SK-N-MC (cell line): ENCODE measurements at regions not wholly inside any gene's neighbourhood (a gene's known extent, or its start where the extent isn't known, plus 50 kb on each side); places are given as distances from the start of the nearest gene placed in this dataset.

Experiments used
- DNase-seq: peaks from one replicate; pipeline ENCODE4 v3.0.0-alpha.2; 2011; ENCODE audit warnings: low read depth, low spot score
- H3K27ac ChIP-seq: fragments of 200-600 bp; sonication (generic); 2 replicates; pipeline ENCODE4 v1.5.1; 2016; ENCODE audit warnings: mixed run types
- H3K36me3 ChIP-seq: fragments of 200-600 bp; sonication (generic); 2 replicates; pipeline ENCODE4 v1.6.1; 2017; ENCODE audit warnings: antibody characterized with exemption, low read length, mixed read lengths; ENCODE audit not compliant: insufficient read depth
- H3K4me3 ChIP-seq: fragments of 200-600 bp; sonication (generic); 2 replicates; pipeline ENCODE4 v1.5.1; 2016
- H3K9ac ChIP-seq: fragments of 200-600 bp; sonication (generic); 2 replicates; pipeline ENCODE4 v1.8.0; 2017; ENCODE audit warnings: mixed run types, mixed read lengths; ENCODE audit not compliant: insufficient read length
- H3K9me3 ChIP-seq: fragments of 200-600 bp; sonication (generic); 2 replicates; pipeline ENCODE4 v1.6.1; 2017; ENCODE audit warnings: low read depth, mild to moderate bottlenecking, antibody characterized with exemption, low read length, moderate library complexity, mixed read lengths
- EZH2 ChIP-seq: fragments of 200-600 bp; sonication (generic); IDR thresholded peaks from one replicate; pipeline ENCODE4 v1.6.1; 2017; ENCODE audit warnings: antibody characterized with exemption
- FOXP2 ChIP-seq: optimal IDR thresholded peaks from 2 replicates; pipeline ENCODE3; 2011; ENCODE audit warnings: mild to moderate bottlenecking, moderate library complexity; ENCODE audit not compliant: insufficient read depth; ENCODE audit errors: extremely low read length, control extremely low read depth
- POLR2AphosphoS5 ChIP-seq: IDR thresholded peaks from 2 replicates; pipeline ENCODE4 v1.6.1; 2012; ENCODE audit warnings: mild to moderate bottlenecking, low read depth, low read length, borderline replicate concordance

- no peak overlapping the region for H3K4me3 ChIP-seq
- H3K27ac ChIP-seq, result no peak overlapping the region
- no peaks in the 10 kb centered on the region for H3K36me3 ChIP-seq
- H3K9me3 ChIP-seq, result no peaks in the 10 kb centered on the region
- no peak for TF ChIP-seq EZH2
- TF ChIP-seq FOXP2, result no peak
- TF ChIP-seq POLR2AphosphoS5, result no peak
- no peak overlapping the region for H3K9ac ChIP-seq
- DNase-seq, result no peak
These were observed 79.7 kb downstream of the BUD13 start for GRCh38 chr11:116693102-116693570.

DNA sequence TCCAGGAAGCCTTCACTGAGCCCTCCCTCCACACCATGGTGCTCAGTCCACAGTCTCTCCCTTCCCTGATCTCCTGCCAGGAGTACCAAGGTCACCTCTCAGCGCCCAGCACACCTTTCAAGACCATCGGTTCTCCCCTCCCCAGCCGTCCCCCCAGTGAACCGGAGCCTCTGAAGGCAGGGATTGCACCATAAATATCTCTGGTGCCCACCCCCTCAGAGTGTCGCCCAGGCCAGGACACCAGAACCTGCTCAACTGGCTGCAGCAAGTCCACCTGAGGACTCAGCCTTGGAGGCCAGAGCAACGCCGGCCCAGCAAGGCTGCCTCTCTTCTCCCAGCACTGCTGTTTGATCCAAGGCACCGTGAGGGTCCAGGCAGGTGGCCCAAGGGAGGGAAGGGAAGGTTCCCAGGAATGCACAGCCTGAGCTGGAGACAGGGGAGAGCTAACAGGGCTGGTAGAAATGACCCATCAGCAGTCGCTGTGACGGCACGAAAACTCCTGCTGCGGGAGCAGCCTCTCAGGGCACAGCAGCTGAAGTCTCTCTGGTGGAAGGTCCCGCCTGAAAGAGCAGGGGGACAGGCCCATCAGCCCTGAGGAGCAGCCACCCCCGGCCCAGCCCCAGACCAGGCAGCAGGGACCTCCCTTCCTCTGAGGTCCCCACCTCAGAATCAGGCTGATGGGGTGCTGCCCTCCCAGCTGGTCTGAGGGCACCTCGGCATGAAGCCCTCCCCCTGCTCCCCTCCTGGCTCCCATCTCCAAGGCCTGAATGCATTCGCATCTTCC is 80.3 kb downstream of the BUD13 start:
- Histone ChIP-seq H3K9me3 (no peaks in the 10 kb centered on the region), H3K4me3 (no peak overlapping the region), H3K27ac (no peak overlapping the region), H3K9ac (no peak overlapping the region), H3K36me3 (no peaks in the 10 kb centered on the region)
- no peak for DNase-seq
- TF ChIP-seq POLR2AphosphoS5 (no peak), EZH2 (no peak), FOXP2 (no peak)

GRCh38 chr11:116691771-116692177 is 81.0 kb downstream of the BUD13 start:
- Histone ChIP-seq H3K9me3 (no peaks in the 10 kb centered on the region), H3K27ac (no peak overlapping the region), H3K9ac (no peak overlapping the region), H3K36me3 (no peaks in the 10 kb centered on the region), H3K4me3 (no peak overlapping the region)
- no peak for TF ChIP-seq POLR2AphosphoS5
- no peak for TF ChIP-seq FOXP2
- no peak for TF ChIP-seq EZH2
- no peak for DNase-seq

DNA sequence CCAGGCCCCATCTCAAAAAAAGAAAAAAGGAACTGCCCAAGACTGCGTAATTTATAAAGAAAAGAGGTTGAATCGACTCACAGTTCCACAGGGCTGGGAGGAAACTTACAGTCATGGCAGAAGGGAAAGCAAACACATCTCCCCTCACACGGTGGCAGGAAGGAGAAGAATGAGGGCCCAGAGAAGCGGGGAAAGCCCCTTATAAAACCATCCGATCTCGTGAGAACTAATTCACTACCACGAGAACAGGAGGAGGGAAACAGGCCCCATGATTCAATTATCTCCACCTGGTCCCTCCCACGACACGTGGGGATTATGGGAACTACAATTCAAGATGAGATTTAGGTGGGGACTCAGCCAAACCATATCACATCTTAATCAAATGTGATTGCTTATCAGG is 82.2 kb downstream of the BUD13 start:
- H3K36me3 ChIP-seq, result no peaks in the 10 kb centered on the region
- H3K9me3 ChIP-seq, result no peaks in the 10 kb centered on the region
- no peak for DNase-seq
- no peak overlapping the region for H3K4me3 ChIP-seq
- H3K27ac ChIP-seq, result no peak overlapping the region
- H3K9ac ChIP-seq, result no peak overlapping the region
- no peak for TF ChIP-seq FOXP2
- no peak for TF ChIP-seq POLR2AphosphoS5
- TF ChIP-seq EZH2, result no peak

DNA sequence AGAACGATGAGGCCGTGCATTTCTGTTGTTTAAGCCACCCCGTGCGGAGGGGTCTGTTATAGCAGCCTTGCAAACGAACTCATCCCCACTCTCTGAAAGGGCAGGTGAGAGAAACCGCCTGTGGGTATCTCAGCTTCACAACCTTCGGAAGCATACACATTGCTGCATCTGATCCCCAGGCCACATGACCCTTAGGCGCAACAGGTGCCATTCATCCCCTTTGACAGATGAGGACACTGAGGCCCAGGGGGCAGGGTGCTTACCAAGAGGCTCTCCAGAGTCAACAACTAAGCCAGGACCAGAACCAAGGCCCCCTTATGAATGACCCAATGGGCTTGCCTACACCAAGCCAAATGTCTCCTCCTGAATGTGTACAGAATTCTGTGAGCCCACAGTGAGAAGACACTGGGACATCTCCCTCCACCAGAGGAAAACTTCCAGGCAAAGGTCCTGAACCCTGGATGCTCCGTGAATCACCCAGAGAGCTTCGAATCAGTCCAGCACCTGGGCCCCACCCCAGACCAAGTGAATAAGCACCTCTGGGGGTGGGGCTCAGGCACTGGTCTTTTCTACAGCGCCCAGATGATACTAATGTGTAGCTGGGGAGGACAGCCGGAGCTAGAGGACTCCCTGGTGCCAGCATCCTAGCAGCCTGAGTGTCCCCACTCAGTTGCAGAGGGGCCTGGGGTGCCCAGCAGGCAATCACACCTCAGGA is 83.2 kb downstream of the BUD13 start:
- no peak for TF ChIP-seq FOXP2
- no peak for TF ChIP-seq EZH2
- no peak for TF ChIP-seq POLR2AphosphoS5

DNA sequence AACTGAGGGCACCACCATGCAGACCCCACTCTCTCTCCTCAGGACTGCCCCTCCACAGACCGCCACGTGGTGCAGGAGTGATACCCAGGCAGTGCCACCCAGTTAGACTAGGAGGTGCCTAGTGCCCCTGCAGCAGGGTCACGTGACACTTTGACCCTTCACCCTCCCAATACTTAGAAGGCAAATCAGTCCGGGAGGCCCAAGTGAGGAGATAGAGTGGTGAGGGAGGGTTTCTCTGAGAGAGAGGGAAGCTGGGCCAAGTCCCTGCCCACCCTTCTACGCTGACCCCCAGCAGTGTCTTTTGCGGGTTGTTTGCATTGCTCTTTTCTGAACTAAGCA is 84.6 kb downstream of the BUD13 start:
- Histone ChIP-seq H3K36me3 (no peaks in the 10 kb centered on the region), H3K27ac (no peak overlapping the region), H3K4me3 (no peak overlapping the region), H3K9me3 (no peaks in the 10 kb centered on the region), H3K9ac (no peak overlapping the region)
- TF ChIP-seq FOXP2, result no peak
- TF ChIP-seq POLR2AphosphoS5, result no peak
- no peak for TF ChIP-seq EZH2
- DNase-seq, result no peak

More for the DNA sequence above, 83.2 kb downstream of the BUD13 start:
- Histone ChIP-seq H3K36me3 (no peaks in the 10 kb centered on the region), H3K27ac (no peak overlapping the region), H3K9me3 (no peaks in the 10 kb centered on the region), H3K9ac (no peak overlapping the region), H3K4me3 (no peak overlapping the region)
- no peak for DNase-seq

DNA sequence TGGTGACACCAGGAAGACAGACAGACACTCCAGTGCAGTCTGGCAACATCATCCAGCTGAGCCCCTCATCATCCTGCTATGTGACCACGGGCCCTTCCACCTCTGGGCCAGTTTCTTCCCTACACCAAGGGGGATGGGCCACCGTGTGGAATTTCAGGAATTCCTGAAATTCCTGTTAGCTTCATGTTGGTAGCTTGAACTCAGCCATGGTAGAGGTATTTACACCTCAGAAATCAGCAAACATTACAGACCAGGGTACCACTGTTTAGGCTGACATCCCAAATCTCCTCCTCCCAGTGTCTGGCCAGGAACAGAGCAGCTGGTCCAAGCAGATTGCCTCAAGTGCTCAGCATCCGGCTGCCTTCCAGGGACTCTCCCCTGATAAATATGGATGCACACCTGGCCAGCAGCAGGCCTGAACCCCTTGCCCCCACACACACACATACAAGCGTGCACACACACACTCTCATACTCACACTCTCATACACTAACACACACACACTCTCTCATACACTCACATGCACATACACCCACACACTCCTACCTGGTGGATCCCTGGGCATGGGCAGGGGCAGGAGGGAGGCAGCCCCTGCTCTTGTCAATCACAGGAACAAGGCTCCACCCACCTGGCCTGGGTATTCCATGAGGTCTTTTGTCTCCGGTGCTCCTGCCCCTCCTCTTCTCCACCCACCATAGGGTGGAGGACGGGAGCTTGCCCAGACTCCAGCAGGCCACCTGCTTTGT is 85.2 kb downstream of the BUD13 start:
- no peaks in the 10 kb centered on the region for H3K36me3 ChIP-seq
- no peak overlapping the region for H3K9ac ChIP-seq
- no peak for TF ChIP-seq FOXP2
- no peak for TF ChIP-seq EZH2
- no peak for TF ChIP-seq POLR2AphosphoS5
- no peak overlapping the region for H3K4me3 ChIP-seq
- H3K27ac ChIP-seq, result no peak overlapping the region
- no peak for DNase-seq
- H3K9me3 ChIP-seq, result no peaks in the 10 kb centered on the region

DNA sequence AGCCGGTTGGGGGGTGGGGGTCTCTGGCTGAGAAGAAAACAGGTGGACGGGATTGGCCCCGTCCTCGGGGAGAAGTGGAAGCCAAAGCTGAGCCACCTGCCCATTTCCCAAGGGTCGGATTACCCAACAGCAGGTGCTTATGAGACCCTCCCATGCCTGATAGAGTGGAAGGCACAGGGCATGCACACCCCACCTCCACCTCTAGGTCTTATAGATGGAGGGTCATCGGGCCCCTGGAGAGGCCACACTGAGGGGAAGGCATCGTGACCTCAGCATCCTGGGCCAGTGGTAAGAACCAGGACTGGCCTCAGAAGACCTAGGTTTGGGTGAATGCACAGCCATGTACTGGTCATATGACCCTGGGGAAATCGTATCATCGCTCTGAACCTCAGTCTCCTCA is 85.9 kb downstream of the BUD13 start:
- TF ChIP-seq FOXP2 (no peak), POLR2AphosphoS5 (no peak), EZH2 (no peak)
- H3K9me3 ChIP-seq, result no peaks in the 10 kb centered on the region
- no peak overlapping the region for H3K4me3 ChIP-seq
- DNase-seq, result no peak
- no peak overlapping the region for H3K9ac ChIP-seq
- no peak overlapping the region for H3K27ac ChIP-seq
- H3K36me3 ChIP-seq, result no peaks in the 10 kb centered on the region

DNA sequence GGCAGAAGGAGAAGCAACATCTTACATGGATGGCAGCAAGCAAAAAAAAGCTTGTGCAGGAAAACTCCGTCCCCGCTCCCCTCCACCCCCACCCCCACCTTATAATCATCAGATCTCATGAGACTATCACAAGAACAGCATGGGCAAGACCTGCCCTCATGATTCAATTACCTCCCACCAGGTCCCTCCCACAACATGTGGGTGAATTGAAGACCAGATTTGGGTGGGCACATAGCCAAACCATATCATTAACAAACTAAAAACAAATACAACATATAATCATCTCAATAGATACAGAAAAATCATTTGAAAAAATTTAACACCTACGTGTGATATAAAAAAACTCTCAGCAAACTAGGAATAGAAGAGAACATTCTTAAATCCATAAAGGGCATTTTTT is 88.8 kb downstream of the BUD13 start:
- Histone ChIP-seq H3K9me3 (no peaks in the 10 kb centered on the region), H3K9ac (no peak overlapping the region), H3K27ac (no peak overlapping the region), H3K4me3 (no peak overlapping the region), H3K36me3 (no peaks in the 10 kb centered on the region)
- no peak for DNase-seq
- TF ChIP-seq EZH2 (no peak), FOXP2 (no peak), POLR2AphosphoS5 (no peak)
